HG03135 (cell line): ENCODE measurements at regions not wholly inside any gene's neighbourhood (a gene's known extent, or its start where the extent isn't known, plus 50 kb on each side); places are given as distances from the start of the nearest gene placed in this dataset.

Source experiments
- ATAC-seq: cut with Tn5 transposase; IDR thresholded peaks from one replicate; pipeline ENCODE4 v1.9.1; 2021; ENCODE audit warnings: mild to moderate bottlenecking, moderate library complexity; ENCODE audit not compliant: unreplicated experiment

DNA sequence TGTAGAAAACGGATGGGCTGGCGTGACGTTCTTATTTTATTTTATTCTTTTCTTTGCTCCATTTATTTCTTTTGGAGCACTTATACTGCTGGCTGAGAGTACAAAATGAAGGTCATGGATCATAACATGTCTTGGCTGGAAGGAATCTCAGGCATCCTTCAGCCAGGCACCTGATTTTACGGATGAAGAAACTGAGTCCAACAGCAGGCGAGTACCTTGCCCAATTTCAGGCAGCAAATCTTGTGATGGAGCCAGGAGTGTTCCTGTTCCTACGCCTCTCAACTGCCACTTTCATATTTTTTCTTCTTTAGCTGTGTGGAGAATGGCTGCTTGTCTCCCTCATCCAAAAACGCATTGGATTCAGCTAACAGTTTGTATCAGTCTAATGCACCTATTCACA is 332.1 kb upstream of the IGFBP7 start:
- no peak for ATAC-seq

- ATAC-seq = no peak
Measured at GRCh38 chr4:57437649-57438048, 327.5 kb upstream of the IGFBP7 start.

DNA sequence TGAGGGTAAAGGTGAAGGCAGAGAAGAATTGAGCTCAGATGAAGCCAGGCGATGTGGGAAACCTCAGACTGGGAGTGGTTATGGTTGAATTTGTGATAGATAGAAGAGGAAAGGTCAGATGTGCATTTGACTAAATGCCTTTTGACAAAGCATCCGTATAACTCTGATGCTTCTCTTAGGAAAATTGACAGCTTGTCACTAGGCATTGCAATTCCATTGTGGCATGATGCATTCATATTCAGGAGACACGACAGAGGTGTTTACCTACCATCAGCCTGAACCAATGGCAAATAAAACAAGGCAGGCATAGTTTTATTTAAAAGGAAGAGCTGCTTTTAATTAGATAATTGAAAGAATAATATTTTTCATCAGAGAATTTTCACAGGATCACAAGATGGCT is 325.1 kb upstream of the IGFBP7 start:
- no peak for ATAC-seq

- ATAC-seq = no peak
Measured at GRCh38 chr4:57430726-57431125, 320.5 kb upstream of the IGFBP7 start.

DNA sequence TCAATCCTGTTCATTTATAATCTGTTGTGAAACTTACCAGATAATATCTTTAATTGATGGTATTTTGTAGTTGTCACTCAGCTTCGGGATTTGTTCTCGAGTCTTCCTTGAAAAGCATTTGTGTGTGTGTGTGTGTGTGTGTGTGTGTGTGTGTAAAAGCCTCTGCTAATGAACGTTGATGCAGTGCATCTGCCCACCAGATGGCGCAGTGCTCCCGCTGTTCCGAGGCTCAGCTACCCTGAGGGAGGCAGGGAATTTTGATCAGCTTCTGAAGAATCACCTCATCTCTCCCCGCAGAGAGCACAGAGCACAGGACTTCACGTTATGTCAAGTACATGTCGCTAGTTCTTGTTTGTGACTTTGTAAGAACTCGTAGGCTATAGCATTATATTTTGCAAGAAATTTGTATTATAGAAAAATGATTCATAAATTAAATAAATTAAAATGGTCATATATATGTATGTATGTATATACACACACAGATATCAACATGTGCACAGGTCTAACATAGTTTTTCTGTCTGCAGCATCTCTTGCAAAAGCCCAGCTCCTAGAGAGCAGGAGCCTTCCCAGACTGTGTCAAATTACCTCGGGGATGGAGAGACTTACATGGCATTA is 316.7 kb upstream of the IGFBP7 start:
- ATAC-seq = peak; percentile 83

GRCh38 chr4:57425610-57426009 is 315.4 kb upstream of the IGFBP7 start:
- ATAC-seq = no peak

DNA sequence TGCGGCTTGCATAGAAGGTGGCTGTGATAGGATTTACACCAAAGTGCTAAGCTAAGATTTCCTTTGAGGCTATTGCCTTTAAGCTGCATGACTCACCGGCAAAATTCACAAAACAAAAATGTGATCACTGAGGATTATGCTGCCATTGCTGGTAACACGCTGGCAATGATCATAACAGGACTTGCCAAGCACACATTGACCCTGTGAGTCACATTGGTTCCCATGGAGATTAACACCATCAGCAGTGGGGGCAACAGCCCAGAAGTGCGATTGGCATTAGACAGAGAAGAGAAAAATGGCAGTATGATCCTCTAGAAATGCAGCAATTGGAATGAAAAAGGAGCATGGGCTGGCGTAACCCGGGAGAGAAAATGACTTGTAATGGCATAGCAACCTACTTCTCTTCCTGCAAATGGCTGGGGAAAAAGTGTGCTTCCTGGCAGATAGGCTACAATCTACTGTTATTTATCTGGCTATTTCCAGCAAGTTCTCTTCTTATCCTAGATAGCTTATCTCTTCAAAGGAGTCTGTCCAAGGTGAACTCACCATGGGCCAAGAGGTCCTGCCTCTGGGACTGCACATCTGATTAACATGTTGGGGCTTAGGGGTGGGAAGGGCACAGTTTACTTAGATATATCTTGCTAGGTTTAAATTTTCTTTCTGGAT is 314.2 kb upstream of the IGFBP7 start:
- no peak for ATAC-seq

GRCh38 chr4:57418133-57418532 is 307.9 kb upstream of the IGFBP7 start:
- no peak for ATAC-seq

GRCh38 chr4:57412259-57413054 is 302.3 kb upstream of the IGFBP7 start:
- ATAC-seq = no peak

GRCh38 chr4:57410331-57411052 is 300.3 kb upstream of the IGFBP7 start:
- no peak for ATAC-seq

DNA sequence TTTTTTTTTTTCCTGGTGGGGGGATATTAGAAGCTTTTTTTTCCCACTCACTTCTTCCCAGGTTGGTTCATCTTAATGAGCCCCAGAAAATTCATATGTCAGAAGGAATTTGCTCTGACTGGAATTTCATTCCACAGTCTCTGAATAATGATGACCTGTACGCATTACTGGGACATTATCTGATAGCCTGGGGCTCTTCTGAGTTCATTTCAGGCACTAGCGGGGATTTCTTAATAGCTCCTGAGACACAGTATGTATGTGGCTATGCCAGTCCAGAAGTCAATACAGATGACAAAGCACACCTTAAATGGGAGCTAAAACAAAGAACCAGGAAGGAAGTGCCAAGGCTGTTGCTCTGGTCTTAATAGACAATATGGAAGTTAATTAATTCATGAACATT is 295.2 kb upstream of the IGFBP7 start:
- no peak for ATAC-seq

DNA sequence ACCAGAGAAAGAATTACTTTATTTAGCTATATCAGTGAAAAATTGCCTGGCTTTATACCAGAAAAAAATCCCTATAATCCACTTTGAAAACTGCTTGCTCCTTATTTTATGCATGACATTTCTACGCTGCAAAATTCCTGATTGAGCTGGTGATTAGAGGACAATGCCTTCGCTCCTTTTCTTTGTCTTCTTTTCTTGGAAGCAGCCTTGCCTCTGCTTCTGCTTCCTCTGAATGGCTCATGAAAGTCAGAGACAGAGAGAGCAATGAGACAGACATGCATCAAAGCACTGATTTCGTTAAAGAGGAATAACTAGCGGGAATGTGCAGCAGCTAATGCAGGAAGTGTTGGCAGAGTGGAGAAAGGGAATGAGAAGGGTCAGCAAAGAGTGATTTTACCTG is 294.3 kb upstream of the IGFBP7 start:
- ATAC-seq = no peak

- no peak for ATAC-seq
Measured at GRCh38 chr4:57403591-57403990, 293.4 kb upstream of the IGFBP7 start.

GRCh38 chr4:57401586-57401985 is 291.4 kb upstream of the IGFBP7 start:
- no peak for ATAC-seq

- ATAC-seq = no peak
Measured at GRCh38 chr4:57378766-57379165, 268.6 kb upstream of the IGFBP7 start.

GRCh38 chr4:57374866-57375595 is 264.8 kb upstream of the IGFBP7 start:
- no peak for ATAC-seq

DNA sequence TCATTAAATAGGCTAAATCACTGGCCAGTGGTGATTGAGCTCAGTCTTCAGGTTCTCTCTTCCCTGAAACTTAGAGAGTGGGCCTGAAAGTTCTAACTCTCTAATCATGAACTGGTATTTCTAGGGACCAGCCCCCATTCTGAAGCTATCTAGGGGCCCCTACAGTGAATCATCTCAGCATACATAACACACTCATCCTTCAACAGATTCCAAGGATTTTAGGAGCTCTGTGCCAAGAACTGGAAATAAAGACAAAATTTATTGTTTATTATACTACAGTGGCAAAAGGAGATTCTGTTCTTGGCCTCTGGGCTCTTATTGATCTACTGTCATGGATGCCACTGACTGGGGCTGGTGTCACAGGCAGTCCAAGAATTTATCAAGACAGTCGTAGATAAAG is 263.8 kb upstream of the IGFBP7 start:
- no peak for ATAC-seq

DNA sequence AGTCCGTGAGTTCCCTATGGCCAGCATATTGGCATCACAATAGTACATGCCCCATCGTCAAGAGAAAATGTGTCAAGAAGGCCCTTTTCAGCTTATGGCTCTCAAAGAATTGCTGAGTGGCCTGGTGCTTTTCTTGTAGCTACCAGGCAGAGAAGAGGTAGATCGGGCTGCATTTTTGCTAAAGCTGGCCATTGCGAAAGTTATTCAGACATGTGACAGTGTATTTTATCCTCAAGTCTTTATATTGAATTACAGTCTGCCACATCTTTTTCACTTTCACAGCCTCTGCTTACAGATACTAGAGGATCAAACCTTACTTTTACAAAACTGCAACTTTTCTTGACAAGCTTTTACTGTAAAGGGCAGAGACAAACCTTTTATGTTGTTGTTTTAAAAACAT is 261.5 kb upstream of the IGFBP7 start:
- no peak for ATAC-seq

- no peak for ATAC-seq
Measured at GRCh38 chr4:57370691-57371090, 260.5 kb upstream of the IGFBP7 start.

DNA sequence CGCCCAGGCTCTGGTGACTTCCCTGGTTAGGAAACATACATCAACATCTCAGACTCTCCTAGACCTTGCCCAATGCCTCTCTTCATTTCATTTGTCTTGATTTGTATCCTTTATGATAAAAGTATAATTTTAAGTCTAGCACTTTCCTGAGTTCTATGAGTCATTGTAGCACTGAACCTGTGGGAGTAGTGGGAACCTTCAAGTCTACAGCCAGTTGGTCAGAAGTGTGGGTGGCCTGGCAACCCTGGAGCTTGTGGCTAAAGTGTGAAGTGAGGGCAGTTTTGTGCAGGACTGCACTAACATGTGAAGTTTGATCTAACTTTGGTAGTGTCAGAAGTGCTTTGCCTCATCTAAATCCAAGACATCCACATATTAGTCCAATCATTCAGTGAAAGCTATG is 259.3 kb upstream of the IGFBP7 start:
- ATAC-seq = no peak

GRCh38 chr4:57364255-57364654 is 254.1 kb upstream of the IGFBP7 start:
- no peak for ATAC-seq
